Left hindlimb (tissue), 1 donor: ENCODE measurements at regions not wholly inside any gene's neighbourhood (a gene's known extent, or its start where the extent isn't known, plus 50 kb on each side); places are given as distances from the start of the nearest gene placed in this dataset.

Experiments used
- DNase-seq: peaks from one replicate; pipeline ENCODE4 v3.0.0-alpha.2; 2018

DNA sequence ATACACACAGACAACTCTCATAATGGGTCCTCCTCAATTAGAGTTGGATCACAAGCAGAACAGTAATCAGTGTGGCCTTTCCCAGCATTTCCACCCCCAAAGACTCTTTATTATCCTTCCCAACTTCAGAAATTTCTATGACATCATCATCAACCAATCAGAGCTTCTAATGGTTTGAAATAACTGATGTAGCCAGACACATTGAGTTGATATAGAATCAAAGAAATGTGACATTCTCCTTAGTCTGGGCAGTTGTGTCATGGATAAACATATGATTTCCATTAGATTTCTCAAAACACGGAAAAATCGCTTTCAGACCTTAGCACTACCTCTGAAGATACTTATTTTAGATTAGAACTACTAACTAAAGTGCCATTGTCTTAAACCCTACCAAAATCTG, 75.7 kb upstream of the NFIB start:
- DNase-seq, result no peak

DNA sequence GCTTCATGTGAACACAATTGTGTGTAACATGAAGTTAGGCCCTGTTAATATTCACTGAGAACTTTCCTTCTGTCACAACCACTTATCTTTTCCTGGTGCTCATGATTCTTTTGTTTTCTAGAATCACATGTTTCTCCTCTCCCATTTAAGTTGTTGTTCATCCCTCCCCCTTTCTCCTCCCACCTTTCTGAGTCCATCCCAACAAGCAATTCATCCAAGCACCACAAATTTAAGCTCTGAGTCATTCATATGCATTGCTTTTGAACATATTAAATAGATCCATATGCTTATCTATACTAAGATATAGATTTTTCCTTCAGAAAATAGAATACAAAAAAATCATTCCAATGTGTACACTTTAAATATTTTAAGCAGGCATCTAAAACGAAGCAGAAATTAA, 75.2 kb upstream of the NFIB start:
- DNase-seq, result no peak

DNA sequence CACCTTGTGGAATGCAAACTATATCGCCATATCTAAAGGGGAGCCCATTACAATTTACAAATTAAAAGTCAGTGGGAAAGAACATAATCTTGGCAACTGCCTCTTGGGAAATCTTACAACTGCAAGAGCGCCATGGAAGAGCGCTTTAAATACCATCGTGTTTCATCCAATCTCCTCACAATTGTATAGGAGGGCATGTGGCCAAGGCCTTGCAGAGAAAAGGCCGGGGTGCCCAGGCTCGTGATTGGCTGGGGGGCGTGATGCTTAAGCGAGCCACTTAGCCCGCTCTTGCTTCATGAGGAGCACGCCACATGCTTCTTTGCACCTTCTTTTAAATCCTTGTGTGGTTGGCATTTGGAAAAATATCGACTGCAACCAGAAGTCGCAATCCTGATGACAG, 69.8 kb upstream of the NFIB start:
- no peak for DNase-seq

DNA sequence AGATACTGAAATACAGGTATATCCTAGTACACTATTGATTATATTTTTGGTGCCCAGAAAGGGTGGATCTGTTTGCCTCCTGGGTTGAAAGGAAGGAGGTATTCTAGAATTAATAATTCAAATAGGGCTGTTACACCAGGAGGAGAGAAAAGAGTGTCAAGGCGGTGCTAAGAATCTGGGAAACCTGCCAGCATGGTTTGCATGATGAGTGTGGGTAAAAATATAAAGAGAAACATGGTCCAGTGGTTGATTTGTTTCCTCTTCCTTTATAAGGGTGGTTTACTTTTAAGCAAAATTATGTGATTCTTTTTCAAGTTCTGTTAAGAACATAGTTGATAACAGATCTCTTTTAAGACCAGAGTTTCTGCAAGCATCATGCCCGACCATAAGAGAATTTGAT, 69.4 kb upstream of the NFIB start:
- no peak for DNase-seq

DNA sequence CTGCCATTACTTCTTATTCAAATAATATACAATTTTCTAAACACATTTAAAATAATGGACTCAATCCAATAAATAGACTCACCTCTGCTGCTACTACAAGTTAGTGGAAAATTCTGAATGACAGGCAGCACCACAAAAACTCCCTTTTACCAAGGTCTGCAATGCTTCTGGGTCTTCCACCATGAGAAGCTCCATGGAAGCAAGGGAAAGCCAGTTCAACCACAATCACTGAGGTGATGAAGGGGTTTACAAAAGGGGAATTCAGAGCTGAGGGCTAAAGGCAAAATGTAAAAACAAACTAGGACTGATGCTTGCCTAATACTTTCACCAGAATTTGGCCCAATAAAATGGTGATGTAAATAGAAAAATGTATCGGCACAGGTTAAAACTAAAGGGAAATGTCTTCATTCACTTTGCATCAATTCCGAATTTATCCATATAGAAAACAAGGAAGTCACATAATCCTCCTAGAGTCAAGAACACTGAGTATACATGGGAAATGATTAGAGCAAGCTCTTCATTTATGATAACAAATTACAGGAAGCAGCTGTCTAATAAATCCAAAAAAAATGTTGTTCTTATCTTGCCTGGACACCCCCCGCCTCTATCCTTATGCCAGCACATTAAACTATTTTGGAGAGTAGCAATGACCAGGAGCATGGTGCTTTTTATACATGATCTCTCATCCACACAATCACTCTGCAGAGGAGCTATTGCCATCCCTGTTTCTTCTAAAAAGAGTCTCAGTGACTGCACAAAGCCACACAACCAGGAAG, 66.3 kb upstream of the NFIB start:
- DNase-seq, result no peak

DNA sequence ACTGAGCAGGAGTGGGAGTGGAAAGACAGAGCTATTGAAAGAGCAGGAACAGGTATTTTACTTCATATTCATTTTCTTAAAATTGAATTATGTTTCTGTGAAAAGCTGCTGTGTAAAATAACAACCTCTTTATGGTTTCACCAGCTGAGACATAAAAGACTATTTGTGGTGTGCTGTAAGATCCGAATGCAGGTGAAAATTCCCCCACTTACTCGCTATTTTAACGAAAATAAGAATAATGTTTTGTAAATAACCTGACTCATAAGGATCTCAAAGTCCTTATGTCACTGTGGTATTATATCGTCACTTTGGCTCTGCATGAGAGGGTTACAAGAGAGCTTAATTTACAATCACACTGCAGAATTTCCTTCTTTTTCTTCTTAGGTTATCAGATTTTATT, 65.3 kb upstream of the NFIB start:
- no peak for DNase-seq

DNA sequence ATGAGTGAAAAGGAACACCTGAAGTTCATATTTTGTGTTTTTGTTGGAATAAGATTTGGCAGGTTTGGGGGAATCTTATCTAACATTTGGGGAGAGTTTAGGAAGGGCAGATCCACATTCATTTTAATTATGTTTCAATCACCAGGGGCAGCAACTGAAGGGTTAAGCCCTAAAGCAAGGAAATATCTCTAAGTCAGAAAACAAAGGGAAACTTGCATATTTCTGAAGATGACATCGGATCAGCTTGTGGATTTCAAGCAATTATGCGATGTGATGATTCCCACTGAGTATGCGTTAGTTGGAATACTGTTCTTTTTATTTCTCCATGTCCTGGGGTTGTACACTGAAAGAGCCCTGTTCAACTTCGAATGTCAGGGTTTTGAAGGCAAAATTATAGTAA, 59.8 kb upstream of the NFIB start:
- DNase-seq, result no peak

DNA sequence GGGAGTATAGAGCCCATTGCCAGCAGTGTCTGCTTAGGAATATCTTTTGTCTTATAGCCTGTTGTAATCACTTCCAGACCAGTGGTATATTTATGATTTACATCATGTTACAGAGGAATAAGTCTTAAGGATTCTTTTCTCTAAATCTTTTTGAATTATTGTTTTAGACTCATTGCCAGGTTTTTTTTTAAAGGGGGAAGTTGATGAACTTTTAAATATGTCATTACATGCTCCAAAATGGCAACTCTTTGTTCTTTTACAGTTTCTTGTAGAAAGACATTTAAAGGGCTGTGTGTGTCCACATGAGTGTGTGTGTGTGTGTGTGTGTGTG, 59.4 kb upstream of the NFIB start:
- no peak for DNase-seq

DNA sequence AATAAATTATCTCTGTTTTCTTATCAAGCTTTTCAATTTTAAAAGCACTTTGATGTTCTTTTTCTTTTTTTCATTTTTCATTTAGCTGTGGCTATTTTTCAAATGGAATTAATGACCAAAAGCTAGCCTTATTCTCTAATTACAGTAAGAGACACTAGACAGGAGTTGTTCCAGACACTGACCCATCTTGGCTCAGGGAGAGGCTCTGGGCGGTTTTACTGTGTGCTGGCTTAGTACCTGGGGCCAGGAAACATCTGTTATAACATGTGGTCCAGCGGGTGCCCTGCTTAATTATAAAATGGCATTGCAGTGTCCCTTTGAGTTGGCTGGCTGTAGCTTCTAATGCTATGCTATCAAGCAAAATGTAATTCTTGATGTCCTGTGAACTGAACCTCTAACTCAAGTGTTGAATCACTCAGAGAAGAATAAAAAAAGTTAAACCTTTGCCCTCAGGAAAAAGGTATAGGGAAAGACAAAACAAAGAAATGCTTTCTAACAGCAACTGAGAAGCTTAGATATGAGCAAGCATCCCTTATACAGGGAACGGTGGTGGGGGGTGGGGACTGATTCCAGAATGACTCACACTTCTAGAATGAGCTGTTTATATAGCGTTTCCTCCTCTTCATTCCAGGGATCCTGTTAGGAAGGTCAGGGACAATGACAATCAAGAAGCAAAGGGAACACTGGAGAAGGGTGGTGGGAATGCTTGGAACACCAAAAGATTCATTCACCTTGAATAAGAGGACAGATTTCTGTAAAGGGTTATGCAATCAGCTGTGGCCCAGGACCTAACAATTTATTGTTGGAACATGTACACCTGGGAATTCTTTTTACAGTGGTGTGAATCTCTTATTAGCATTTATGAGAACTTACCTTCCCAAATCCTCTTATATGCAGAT, 58.7 kb upstream of the NFIB start:
- DNase-seq, result peak; percentile 76

DNA sequence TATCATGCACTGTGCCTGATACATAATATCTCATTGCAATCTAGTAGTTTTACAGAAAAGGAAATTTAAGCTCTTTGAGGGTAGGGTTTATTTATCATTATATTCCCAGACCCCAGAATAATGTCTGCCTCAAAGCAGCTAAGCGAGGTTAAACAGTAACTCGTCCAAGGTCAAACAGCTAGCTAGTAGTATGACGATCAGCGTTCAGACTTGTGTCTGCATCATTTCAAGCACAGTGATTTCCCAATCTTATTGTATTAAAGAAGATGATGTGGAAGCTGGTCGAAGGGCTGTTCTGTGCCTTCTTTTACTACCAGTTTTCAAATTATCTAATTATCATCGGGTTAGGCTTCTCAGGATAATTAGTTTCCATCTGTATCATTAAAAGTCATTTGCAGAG, 55.1 kb upstream of the NFIB start:
- no peak for DNase-seq

DNA sequence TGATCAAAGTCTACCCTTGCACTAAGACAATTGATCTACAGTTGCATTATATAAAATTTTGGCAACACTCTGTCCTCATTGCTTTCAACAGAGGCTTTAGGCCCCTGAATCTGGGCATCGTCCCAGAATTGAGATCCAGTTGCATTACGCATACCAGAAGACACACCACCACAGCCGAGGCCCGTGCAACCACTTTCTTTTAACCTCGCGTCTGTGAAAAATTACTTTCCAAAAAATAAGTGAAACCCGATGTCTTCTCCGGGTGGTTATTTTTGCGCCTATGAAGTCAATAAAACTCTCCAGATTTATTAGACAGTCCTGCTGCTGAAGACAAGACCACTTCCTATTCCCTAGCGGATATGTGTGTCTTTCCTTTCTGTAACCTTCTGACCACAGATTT, 52.1 kb upstream of the NFIB start:
- DNase-seq, result peak; percentile 91

DNA sequence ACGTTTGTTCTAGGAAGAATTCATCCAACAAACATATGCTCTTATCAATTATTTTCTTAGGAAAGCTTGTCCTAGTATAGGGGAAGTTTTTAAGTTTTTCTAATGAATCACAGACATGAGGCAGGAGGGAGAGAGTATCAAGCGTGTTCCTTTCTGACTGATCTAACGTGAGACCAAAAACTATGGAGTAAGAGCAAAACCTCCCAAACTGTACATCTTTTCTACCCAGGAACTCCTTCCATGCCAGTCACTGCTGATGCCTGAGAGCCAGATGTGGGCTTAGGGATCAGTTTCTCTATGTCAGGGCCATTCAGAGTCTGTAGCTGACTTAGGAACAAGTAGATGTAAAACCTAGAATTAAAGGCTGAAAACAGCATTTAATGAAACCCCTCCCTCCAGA, 51.7 kb upstream of the NFIB start:
- DNase-seq, result peak; percentile 53
